ENCODE measurements at regions not wholly inside any gene's neighbourhood (a gene's known extent, or its start where the extent isn't known, plus 50 kb on each side); places are given as distances from the start of the nearest gene placed in this dataset.

- Histone ChIP-seq H3K27ac (no peak overlapping the region), H3K4me3 (no peak overlapping the region), H3K36me3 (no peaks in the 10 kb centered on the region), H3K9me3 (no peaks in the 10 kb centered on the region), H3K4me1 (peaks cover 12% of the 10 kb centered on the region), H3K27me3 (ENCODE audit: low read depth) (no peaks in the 10 kb centered on the region)
- TF ChIP-seq CTCF (IDR thresholded peaks at IDR 0.05), result no peak
- ATAC-seq (no peak), DNase-seq (no peak)
- intact Hi-C loops (cut with DNase I), result no loop called here
These were observed 189.0 kb downstream of the ZNF621 start for GRCh38 chr3:40713795-40714194.

GRCh38 chr3:40714771-40715345, 190.1 kb downstream of the ZNF621 start:
- no peak for ATAC-seq
- Histone ChIP-seq H3K4me3 (no peak overlapping the region), H3K27ac (no peak overlapping the region), H3K27me3 (ENCODE audit: low read depth) (no peaks in the 10 kb centered on the region), H3K36me3 (no peaks in the 10 kb centered on the region), H3K9me3 (no peaks in the 10 kb centered on the region), H3K4me1 (peaks cover 15% of the 10 kb centered on the region)
- no peak for DNase-seq
- no peak for TF ChIP-seq CTCF (IDR thresholded peaks at IDR 0.05)
- intact Hi-C loops (cut with DNase I), result no loop called here

- H3K27me3 ChIP-seq (ENCODE audit: low read depth), result no peaks in the 10 kb centered on the region
- no peaks in the 10 kb centered on the region for H3K36me3 ChIP-seq
- DNase-seq (no peak), ATAC-seq (no peak)
- TF ChIP-seq CTCF (IDR thresholded peaks at IDR 0.05), result no peak
- intact Hi-C loops (cut with DNase I), result no loop called here
- H3K4me1 ChIP-seq, result peaks cover 20% of the 10 kb centered on the region
- no peak overlapping the region for H3K4me3 ChIP-seq
- H3K9me3 ChIP-seq, result no peaks in the 10 kb centered on the region
- no peak overlapping the region for H3K27ac ChIP-seq
These were observed 190.8 kb downstream of the ZNF621 start for GRCh38 chr3:40715551-40715950.

- intact Hi-C loops (cut with DNase I), result no loop called here
- H3K27ac ChIP-seq, result no peak overlapping the region
- no peaks in the 10 kb centered on the region for H3K36me3 ChIP-seq
- H3K4me3 ChIP-seq, result no peak overlapping the region
- DNase-seq (no peak), ATAC-seq (no peak)
- H3K9me3 ChIP-seq, result no peaks in the 10 kb centered on the region
- peaks cover 20% of the 10 kb centered on the region for H3K4me1 ChIP-seq
- no peaks in the 10 kb centered on the region for H3K27me3 ChIP-seq (ENCODE audit: low read depth)
- no peak for TF ChIP-seq CTCF (IDR thresholded peaks at IDR 0.05)
These were observed 192.7 kb downstream of the ZNF621 start for GRCh38 chr3:40717471-40717870.

GRCh38 chr3:40718209-40718608, 193.4 kb downstream of the ZNF621 start:
- intact Hi-C loops (cut with DNase I), result no loop called here
- ATAC-seq (no peak), DNase-seq (no peak)
- H3K4me3 ChIP-seq, result no peak overlapping the region
- H3K9me3 ChIP-seq, result no peaks in the 10 kb centered on the region
- H3K36me3 ChIP-seq, result no peaks in the 10 kb centered on the region
- H3K27ac ChIP-seq, result no peak overlapping the region
- H3K4me1 ChIP-seq, result peaks cover 16% of the 10 kb centered on the region
- no peak for TF ChIP-seq CTCF (IDR thresholded peaks at IDR 0.05)
- no peaks in the 10 kb centered on the region for H3K27me3 ChIP-seq (ENCODE audit: low read depth)

- Histone ChIP-seq H3K4me3 (no peak overlapping the region), H3K4me1 (peaks cover 12% of the 10 kb centered on the region), H3K27ac (no peak overlapping the region), H3K27me3 (ENCODE audit: low read depth) (no peaks in the 10 kb centered on the region), H3K36me3 (no peaks in the 10 kb centered on the region), H3K9me3 (no peaks in the 10 kb centered on the region)
- TF ChIP-seq CTCF (IDR thresholded peaks at IDR 0.05), result no peak
- intact Hi-C loops (cut with DNase I), result no loop called here
- DNase-seq, result no peak
- no peak for ATAC-seq
These were observed 193.9 kb downstream of the ZNF621 start for GRCh38 chr3:40718681-40719080.
